HG03378 (cell line): ENCODE measurements at regions not wholly inside any gene's neighbourhood (a gene's known extent, or its start where the extent isn't known, plus 50 kb on each side); places are given as distances from the start of the nearest gene placed in this dataset.
"Not testable (repeated sequence)": the region's sequence is repeated elsewhere in the genome, so short reads cannot be mapped to it uniquely, and the experiment has no call there.

ENCODE experiments used
- ATAC-seq: cut with Tn5 transposase; IDR thresholded peaks from one replicate; pipeline ENCODE4 v1.9.1; 2021; ENCODE audit warnings: mild to moderate bottlenecking, moderate library complexity; ENCODE audit not compliant: unreplicated experiment

DNA sequence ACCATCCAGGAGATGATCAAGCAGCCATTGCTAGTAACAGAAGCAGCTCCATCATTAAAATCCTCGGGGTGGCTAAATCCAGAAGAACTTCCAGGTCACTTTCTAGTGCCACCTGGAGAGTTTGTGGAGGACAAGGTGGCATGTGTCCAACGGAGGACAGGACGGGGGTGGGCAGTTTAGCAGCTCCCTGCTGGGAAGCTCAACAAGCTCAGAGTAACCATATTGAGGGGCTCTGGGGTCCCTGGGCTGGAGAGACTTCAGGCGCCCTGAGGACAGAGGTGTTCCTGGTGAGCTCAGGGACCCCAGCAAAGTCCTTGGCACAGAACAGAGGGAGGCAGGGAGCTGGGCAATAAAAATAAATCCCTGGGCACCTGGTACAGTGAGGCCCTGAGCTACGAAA lies 140.0 kb upstream of the FHL2 start:
- ATAC-seq = no peak

DNA sequence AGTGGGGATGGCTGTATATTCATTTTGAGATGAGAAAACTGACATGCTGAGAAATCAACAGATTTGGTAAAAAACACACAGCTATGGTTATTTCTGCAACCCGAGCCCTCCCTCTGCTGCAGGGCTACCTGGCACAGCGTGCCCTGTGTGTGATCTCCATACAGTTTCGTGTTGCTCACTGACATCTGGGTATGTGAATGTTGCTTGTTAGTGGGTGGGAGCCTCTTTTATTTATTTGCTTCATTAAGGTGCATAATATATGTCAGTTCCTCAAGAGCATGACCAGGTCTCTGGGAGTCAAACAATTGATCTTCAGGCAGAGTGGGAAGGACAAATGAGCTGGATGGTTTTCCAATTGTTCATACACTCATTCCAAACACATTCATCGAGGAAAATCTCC lies 139.1 kb upstream of the FHL2 start:
- no peak for ATAC-seq

DNA sequence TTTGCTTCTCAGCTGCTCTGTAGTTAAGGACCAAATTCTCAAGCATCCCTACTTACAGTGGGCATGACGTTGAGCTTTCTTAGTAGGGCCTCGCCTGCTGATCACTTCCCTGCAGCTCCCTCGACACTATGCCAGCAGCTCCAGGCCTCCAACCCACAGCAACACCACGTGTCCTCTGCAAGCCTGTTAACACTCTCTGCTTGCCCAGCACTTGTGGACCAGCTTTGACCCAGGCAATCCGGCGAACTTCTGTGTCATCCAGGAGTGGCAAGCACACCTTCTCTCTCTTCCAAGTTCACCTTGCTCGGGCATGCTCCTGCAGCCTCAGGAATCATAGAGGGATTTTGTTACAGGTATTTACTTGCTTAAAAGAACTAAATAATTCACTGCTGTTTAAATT lies 138.6 kb upstream of the FHL2 start:
- no peak for ATAC-seq

DNA sequence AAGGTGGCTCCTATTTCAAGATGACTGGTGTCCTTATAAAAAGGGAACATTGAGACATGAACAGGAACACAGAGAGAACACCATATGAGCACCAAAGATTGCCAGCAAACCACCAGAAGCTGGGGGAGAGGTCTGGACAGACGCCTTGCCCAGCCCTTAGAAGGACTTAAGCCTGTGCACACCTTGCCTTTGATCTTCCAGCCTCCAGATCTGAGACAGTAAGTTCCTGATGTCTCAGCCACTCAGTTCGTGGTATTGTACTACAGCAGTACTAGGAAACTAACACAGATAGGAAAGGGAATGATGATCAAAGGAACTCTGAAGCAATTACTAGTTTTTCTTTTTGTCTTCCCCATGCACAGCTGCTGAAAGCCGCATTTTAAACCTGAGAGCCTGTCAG lies 137.3 kb upstream of the FHL2 start:
- ATAC-seq = no peak

DNA sequence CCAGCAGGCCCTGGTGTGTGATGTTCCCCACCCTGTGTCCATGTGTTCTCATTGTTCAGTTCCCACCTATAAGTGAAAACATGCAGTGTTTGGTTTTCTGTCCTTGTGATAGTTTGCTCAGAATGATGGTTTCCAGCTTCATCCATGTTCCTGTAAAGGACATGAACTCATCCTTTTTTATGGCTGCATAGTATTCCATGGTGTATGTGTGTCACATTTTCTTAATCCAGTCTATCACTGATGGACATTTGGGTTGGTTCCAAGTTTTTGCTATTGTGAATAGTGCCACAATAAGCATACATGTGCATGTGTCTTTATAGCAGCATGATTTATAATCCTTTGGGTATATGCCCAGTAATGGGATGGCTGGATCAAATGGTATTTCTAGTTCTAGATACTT lies 130.4 kb upstream of the FHL2 start:
- not testable (repeated sequence) for ATAC-seq

DNA sequence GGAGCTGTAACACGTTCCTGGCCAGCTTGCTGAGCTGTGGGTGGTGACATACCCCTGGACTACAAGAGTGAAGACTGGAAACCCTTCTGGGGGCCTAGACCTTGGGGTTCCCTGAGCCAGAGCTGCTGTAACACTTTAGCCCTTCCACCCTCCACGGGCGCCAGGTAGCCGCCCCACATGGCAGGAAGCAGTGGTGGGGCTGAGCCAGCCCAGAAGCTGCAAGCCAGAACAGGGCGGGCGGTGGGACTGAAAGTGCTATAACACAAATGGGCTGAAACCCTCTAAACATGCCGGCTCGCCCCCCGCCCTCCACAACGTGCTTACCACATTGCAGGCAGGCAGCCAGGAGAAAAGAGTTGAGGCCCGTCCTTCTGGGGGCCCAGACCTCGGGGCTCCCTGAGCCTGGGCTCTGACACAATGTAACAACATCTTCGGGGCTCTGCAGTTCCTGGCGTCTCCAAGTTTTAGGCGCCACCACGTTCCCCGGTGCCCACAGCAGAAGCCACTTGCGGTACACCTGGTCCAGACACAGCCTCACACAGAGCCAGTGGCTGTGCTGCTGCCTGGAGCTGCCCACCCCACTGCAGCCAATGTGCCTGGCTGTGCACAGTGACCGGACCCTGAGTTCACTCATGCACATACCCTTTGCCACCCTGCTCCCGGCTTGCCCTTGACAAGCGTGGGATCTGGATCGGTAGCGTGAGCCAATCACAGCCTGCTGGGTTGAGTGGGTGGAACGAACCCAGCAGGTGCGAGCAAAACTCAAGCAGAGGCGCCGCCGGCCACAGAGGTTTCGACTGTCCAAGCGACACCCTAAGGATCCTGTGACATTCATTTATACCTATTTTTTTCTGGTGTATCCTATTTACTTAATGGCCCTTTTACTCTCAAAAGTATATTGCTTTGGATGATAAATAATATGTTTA lies 127.4 kb upstream of the FHL2 start:
- ATAC-seq = no peak

DNA sequence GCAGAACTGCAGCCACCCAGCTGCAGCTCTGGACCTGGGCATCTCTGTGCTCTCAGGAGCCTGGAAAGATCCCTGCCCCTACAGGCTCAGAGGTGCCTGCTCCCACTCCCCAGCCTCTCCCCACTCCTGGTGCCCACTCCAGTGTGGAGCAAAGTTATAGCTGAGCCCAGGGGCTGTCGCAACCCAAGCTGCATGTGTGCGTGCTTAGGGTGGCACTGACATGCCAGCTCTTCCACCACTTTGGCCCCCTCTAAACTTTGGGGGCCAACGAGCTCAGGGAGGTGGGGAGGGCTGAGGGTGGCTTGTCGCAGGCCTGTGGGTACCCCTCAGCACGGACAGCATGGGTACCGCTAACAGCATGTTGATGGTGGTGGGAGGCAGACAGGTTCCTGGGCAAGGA lies 126.3 kb upstream of the FHL2 start:
- ATAC-seq = no peak

DNA sequence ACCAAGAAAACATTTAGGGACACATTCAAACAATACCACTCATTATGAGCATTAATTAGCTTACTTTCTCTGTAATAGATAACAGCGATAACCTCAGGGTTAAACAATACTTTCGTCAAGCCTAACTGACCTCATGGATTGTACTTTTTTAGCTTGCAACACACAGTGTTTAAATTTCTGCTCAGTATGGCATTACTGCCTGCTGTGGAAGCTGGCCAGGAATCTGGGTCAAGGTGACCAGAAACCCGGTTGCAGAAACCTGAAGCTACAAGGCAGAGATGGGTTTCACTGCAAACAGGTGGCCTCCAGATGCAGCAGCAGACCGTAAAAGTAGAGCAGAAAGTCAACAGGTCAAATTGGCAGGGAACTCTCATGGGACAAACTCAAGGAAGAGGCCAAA lies 123.8 kb upstream of the FHL2 start:
- no peak for ATAC-seq

DNA sequence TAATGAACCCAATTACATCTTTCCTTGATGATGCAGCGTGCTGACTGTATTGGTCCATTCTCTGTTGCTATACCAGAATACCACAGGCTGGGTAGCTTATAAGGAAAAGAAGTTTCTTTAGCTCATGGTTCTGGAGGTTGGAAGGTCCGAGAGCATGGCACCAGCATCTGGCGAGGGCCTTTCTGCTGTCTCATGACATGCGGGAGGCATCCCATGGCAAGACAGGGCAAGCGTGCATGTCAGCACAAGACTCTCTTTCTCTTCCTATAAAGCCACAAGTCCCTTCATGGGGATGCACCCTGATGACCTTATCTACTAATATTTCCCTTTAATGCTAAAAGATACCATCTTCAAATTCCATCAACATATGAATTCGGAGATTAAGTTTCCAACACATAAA lies 122.8 kb upstream of the FHL2 start:
- no peak for ATAC-seq

DNA sequence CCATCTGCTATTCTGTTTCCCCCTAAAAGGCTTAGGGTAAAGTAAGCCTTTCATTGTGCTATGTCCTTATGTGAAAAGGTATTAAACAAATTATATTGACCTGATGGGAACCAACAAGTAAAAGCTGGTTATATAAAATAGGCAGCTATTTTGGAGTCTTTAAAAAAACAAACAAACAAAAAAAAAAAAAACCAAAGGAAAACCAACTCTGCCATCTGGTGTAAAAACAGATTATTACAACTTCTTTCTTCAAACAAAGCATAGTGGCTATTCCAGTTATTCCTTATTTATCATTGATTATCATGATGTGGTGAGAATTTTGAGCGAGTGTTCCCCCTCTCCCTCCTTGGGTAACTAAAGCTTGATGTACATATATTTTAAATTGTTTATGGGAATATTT lies 122.3 kb upstream of the FHL2 start:
- no peak for ATAC-seq

DNA sequence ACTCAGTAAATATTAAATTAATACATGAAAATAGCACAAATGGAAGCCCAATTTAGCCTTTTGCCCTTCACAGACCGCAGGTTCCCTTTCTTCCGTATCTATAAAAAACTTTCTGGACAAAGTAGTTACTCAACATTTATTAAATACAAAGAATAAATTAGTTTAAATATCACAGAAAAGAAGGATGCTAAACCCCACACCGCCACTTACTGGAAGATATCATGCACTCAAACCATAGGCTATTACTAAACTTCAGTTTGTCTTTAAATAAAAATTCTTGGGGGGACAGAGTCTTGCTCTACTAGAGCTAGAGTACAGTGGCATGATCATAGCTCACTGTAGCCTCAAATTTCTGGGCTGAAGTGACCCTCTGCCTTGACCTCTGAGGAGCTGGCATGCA lies 120.7 kb upstream of the FHL2 start:
- no peak for ATAC-seq

DNA sequence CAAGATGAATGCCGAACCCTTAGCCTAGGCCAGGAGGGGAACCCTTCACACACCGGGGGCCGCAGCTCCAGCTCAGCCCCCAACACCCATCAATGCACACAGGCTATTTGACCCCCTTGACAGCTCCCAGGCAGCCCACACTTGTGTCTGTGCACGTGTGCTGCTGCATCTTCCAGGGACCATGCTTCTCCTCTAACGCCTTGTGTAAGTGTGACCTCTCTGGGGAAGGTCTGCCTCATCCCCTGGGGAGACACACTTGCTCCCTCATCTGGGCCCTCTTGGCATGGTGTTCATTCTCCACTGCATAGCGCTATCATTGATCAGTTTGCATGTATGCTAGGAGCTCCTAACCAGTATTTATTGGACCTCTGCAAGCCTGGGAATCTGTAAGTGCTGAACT lies 120.0 kb upstream of the FHL2 start:
- ATAC-seq = no peak

DNA sequence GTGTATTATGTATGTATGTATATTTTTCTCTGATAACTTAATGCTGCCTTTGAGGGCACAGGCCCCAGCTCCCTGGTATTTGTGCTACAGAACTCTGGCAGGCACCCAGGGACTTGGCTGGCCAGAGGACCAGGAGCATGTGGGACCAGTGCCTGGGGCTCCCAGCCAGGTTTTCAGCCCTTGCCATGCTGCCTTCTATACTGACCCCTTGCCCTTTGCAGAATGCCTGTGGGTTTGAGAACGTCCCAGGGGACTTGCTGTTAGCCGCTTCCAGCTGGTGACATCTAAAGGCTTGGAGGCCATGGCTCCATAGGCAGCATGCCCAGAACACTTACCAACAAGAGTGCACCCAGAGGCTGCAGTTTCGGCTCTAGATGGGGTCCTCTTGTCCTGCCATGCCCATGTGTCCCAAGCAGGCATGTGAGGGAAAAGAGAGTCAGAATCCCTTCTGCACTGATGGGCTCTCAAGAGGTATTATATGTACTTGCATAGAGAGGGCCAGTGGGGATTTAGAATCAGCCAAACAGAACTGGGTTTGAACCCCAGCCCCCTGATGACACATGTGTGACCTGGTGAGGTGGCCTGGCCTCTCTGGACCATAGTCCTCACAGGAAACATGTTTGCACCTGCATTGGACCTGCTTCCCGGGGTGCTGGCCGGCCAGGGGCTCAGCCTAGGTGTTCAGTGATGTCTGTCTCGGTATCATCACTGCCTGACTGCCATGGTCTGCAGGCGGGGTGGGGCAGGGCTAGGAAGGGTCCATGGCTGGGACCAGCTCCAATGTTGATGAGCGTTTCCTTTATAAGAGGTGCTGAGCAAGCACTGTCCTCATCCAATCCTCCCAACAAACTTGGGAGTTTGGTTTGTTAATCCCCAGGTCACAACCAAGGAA lies 119.2 kb upstream of the FHL2 start:
- no peak for ATAC-seq

DNA sequence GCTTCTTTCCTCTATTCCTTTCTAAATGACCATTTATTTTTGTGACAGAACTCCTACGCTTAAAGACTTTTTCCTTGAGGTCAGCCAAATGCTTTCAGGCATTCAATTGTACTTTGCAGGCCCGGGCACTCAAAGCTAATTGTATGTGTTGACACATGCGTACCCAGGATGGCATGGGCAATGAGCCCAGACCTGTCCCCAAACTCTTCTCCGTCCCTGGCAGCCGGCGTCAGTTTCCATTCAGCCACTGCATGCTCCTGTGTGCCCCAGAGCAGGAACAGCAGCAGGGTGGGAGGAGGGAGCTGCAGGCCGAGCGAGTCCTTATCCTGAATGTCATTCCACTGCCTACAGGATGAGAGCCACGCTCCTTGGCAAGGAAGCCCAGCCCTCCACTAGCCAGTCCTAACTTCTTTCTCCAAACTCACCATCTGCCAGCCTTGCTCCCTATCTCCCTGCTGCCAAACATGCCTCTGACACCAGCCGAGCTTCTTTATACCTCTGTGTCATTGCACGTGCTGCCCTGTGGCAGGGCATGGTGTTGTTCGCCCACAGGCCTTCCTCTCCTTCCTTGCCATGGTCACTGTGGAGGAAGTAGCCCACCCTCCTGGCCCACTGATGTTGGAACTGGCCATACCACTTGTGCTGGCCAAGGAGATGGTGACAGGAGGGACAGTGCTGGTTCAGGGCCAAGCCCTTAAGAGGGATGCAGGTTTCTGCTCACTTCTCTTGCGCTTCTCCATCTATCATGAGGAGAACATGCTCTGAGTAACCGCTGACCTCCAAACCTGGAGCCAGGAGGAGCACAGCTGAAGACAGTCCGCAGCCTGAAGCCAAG lies 116.9 kb upstream of the FHL2 start:
- no peak for ATAC-seq

DNA sequence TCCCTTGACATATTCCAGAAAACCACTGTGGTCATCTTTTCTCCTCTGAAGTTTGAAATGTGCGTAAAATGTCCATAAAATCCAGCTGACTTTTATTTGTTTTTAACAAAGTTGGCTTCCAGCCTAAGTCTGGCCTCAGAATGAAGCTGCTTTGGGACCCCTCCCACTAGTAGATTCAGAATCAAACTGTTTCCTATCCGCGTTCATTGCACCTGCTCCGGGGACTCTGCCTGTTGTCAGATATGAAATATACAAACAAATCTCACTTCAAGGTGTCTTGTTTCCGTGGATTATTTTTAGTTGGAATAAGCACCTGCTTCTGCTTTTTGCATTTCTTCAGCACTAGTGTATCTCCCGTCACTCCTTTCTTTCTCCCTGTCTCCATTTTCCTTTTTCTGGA lies 115.7 kb upstream of the FHL2 start:
- ATAC-seq = no peak

DNA sequence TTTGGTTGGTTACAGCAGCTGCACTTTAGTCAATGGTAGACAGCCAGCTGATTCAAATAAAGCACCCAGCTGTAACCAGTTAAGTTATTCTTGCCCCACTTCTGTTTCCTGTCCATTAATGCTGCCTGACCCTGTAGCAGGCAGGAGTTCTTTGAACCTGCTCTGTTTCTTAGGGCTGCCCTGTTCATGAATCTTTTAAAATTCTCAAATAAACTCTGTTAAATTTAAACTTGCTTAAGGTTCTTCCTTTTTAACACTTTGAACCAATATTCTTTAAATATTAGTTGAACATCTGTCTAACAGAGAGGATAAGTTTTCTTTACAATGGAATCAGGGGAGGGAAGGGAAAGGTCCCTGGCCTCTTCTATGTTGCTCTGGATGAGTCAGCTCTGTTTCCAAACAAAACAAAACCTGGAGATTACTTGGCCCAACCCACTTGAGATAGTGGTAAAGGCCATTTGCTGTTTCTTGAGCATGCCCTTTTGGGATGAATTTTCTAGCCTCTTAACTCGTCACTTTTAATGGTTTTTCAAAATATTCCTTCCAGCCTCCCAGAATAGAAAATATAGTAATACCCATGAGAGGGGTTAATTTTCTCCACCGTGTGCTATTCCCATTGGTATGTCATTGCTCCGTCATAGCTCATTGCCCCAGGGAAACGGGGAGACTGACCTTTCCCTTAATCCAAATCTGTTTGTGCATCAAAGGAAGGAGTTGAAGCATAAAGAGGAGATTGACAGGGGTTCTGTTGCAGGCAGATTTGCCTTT lies 112.1 kb upstream of the FHL2 start:
- ATAC-seq = no peak

DNA sequence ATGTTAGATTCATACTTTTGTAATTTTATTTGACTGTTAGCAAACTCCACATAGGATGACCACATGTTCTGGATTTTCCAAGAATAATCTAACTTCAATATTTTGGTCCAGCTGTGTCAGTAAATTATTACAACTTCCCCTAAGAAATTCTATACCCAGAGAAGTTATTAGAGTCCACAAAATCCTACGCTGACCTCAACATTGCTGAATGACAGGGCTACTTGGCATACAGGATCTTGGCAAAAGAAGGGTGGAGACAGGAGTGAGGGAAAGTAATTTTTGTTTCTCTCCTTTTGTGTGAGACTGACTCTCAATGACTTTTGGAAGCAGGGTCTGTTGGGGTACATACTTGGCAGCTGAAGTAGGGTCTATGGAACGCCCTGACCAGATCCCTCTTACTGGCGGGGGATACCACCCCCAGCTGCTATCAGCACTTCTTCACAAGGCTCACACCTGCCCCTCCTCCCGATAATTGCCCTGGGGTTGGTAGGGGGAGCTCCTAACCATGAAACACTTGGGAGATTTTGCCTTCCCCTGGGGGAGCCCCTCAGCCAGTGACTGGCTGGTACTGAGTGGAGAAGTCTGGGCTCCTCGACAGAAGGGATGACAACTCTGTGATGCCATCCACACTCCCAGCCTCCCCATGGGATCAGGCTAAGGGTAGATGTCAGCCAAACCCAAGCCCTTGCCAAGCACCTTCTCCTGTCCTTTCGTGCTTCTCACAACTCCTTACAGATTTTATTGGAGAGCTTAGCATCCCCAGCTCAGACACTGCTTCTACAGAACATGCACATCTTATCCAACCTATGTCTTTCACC lies 110.6 kb upstream of the FHL2 start:
- no peak for ATAC-seq

DNA sequence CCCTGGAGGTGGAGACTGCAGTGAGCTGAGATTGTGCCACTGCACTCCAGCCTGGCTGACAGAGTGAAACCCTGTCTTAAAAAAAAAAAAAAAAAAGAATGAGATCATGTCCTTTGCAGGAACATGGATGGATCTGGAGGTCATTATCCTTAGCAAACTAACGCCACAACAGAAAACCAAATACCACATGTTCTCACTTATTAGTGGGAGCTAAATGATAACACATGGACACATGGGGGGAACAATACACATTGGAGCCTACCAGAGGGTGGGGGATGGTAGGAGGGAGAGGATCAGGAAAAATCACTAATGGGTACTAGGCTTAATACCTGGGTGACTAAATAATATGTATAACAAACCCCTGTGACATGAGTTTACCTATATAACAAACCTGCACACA lies 108.0 kb upstream of the FHL2 start:
- not testable (repeated sequence) for ATAC-seq

DNA sequence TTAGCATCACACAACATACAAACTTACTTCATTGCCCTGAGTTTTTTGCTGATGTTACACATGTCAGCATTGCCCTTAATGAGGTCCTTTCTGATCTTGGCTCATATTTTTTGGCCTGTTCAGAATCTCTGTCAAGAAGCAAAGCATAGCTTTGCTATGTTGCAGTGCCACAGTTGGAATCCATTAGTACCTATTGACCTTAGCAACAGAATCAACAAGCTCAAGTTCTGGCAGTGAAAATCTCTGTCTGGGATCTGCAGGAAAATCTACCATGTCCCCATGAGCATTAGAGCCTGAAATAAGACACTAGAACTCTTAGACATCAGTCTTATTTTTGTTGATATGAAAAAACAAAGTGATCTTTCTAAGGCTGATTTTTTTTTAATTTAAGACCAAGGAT lies 105.6 kb upstream of the FHL2 start:
- ATAC-seq = no peak
